WTC11 (cell line): ENCODE measurements at regions not wholly inside any gene's neighbourhood (a gene's known extent, or its start where the extent isn't known, plus 50 kb on each side); places are given as distances from the start of the nearest gene placed in this dataset.

Experiments used
- ATAC-seq: fragments of 200-7000 bp; cut with Tn5 transposase; 2 replicates; pipeline ENCODE4 v1.10.0; 2021; ENCODE audit warnings: mild to moderate bottlenecking, moderate library complexity
- CTCF ChIA-PET: fragments of 300-600 bp; sonication (Branson Sonifier 250); formaldehyde crosslinking; loops from one replicate; lab custom pipeline; 2021; ENCODE audit warnings: antibody characterized with exemption; lab: Charles Lee
- POLR2A ChIA-PET: fragments of 350-600 bp; sonication (Branson Sonifier 250); formaldehyde crosslinking; loops from one replicate; lab custom pipeline; 2021; ENCODE audit warnings: antibody characterized with exemption; lab: Charles Lee
- DNase-seq: peaks from one replicate; pipeline ENCODE4 v3.0.0; 2021; ENCODE audit warnings: low spot score
- H3K27ac Mint-ChIP-seq: 2 replicates; pipeline ENCODE4 v1.8.0; 2021; ENCODE audit warnings: mixed read lengths
- H3K27me3 Mint-ChIP-seq: 2 replicates; pipeline ENCODE4 v1.8.0; 2021; ENCODE audit warnings: low read depth, mild to moderate bottlenecking, moderate library complexity, mixed read lengths
- H3K36me3 Mint-ChIP-seq: 2 replicates; pipeline ENCODE4 v1.8.0; 2021; ENCODE audit warnings: mixed read lengths
- H3K4me1 Mint-ChIP-seq: 2 replicates; pipeline ENCODE4 v1.8.0; 2022; ENCODE audit warnings: mixed read lengths
- H3K4me3 Mint-ChIP-seq: 2 replicates; pipeline ENCODE4 v1.8.0; 2021; ENCODE audit warnings: mild to moderate bottlenecking, moderate library complexity, mixed read lengths
- H3K9me3 Mint-ChIP-seq: 2 replicates; pipeline ENCODE4 v1.8.0; 2021; ENCODE audit warnings: mixed read lengths
- ATF2 ChIP-seq: sonication (generic); formaldehyde crosslinking; IDR thresholded peaks from 2 replicates; pipeline ENCODE4 v1.8.1; 2022; ENCODE audit warnings: low read depth, missing genetic modification reagents, borderline replicate concordance
- ATF3 ChIP-seq: sonication (generic); formaldehyde crosslinking; conservative IDR thresholded peaks from 2 replicates; pipeline ENCODE4 v1.8.1; 2022; ENCODE audit warnings: mild to moderate bottlenecking, missing genetic modification reagents
- ATF6 ChIP-seq: sonication (generic); formaldehyde crosslinking; IDR thresholded peaks from 2 replicates; pipeline ENCODE4 v1.8.1; 2023; ENCODE audit warnings: mild to moderate bottlenecking, missing genetic modification reagents
- CTCF ChIP-seq: fragments of 200-600 bp; IDR thresholded peaks from 2 replicates; pipeline ENCODE4 v1.8.0; 2022; ENCODE audit warnings: antibody characterized with exemption
- E2F4 ChIP-seq: sonication (generic); formaldehyde crosslinking; IDR thresholded peaks from 2 replicates; pipeline ENCODE4 v1.8.1; 2022; ENCODE audit warnings: low read depth, mild to moderate bottlenecking, moderate library complexity, missing genetic modification reagents, borderline replicate concordance
- ESRRA ChIP-seq: sonication (generic); formaldehyde crosslinking; IDR thresholded peaks from 2 replicates; pipeline ENCODE4 v1.8.1; 2022; ENCODE audit warnings: mild to moderate bottlenecking, missing genetic modification reagents, borderline replicate concordance
- GRHL2 ChIP-seq: fragments of 250-450 bp; sonication (Bioruptor Pico); IDR thresholded peaks from 2 replicates; pipeline ENCODE4 v1.8.0; 2022; ENCODE audit warnings: mild to moderate bottlenecking, moderate library complexity; ENCODE audit not compliant: insufficient replicate concordance, severe bottlenecking
- GTF2I ChIP-seq: fragments of 250-450 bp; sonication (Bioruptor Pico); conservative IDR thresholded peaks from 2 replicates; pipeline ENCODE4 v1.4.0; 2021; ENCODE audit warnings: mild to moderate bottlenecking
- HMGA2 ChIP-seq: fragments of 250-450 bp; sonication (Bioruptor Pico); IDR thresholded peaks from 2 replicates; pipeline ENCODE4 v1.4.0; 2021; ENCODE audit warnings: mild to moderate bottlenecking, moderate library complexity
- NR1H2 ChIP-seq: sonication (generic); formaldehyde crosslinking; IDR thresholded peaks from 2 replicates; pipeline ENCODE4 v1.9.0; 2021; ENCODE audit warnings: mild to moderate bottlenecking, moderate library complexity, missing genetic modification reagents
- PRDM15 ChIP-seq: sonication (generic); formaldehyde crosslinking; IDR thresholded peaks from 2 replicates; pipeline ENCODE4 v1.8.0; 2022; ENCODE audit warnings: missing genetic modification reagents
- SP1 ChIP-seq: sonication (generic); formaldehyde crosslinking; conservative IDR thresholded peaks from 2 replicates; pipeline ENCODE4 v1.8.1; 2022; ENCODE audit warnings: missing genetic modification reagents
- TEAD1 ChIP-seq: sonication (generic); formaldehyde crosslinking; IDR thresholded peaks from 2 replicates; pipeline ENCODE4 v1.8.0; 2022; ENCODE audit warnings: mild to moderate bottlenecking, missing genetic modification reagents
- TEAD4 ChIP-seq: sonication (generic); formaldehyde crosslinking; IDR thresholded peaks from 2 replicates; pipeline ENCODE4 v1.8.0; 2022; ENCODE audit warnings: mild to moderate bottlenecking, missing genetic modification reagents
- TP53 ChIP-seq: sonication (generic); formaldehyde crosslinking; IDR thresholded peaks from 2 replicates; pipeline ENCODE4 v1.8.1; 2023; ENCODE audit warnings: mild to moderate bottlenecking, missing genetic modification reagents
- ZNF317 ChIP-seq: sonication (generic); formaldehyde crosslinking; IDR thresholded peaks from 2 replicates; pipeline ENCODE4 v1.8.1; 2023; ENCODE audit warnings: low read depth, mild to moderate bottlenecking, moderate library complexity, missing genetic modification reagents, borderline replicate concordance
- ZNF396 ChIP-seq: fragments of 250-450 bp; sonication (Bioruptor Pico); IDR thresholded peaks from 2 replicates; pipeline ENCODE4 v1.8.0; 2021; ENCODE audit warnings: mild to moderate bottlenecking, moderate library complexity, borderline replicate concordance
- ZNF671 ChIP-seq: fragments of 250-450 bp; sonication (Bioruptor Pico); IDR thresholded peaks from 2 replicates; pipeline ENCODE4 v1.8.0; 2021; ENCODE audit warnings: mild to moderate bottlenecking

GRCh38 chr4:28362169-28362568, 1501.5 kb downstream of the STIM2 start (continued):
- TF ChIP-seq E2F4 (CRISPR knock-in tag) (no peak), ZNF396 (no peak), GRHL2 (CRISPR knock-in tag) (no peak), ATF2 (CRISPR knock-in tag) (no peak), PRDM15 (CRISPR knock-in tag) (no peak), CTCF (no peak), ZNF317 (CRISPR knock-in tag) (no peak)

GRCh38 chr4:28369499-28369898, 1508.9 kb downstream of the STIM2 start:
- peaks cover 7% of the 10 kb centered on the region for H3K4me1 Mint-ChIP-seq
- no peak overlapping the region for H3K4me3 Mint-ChIP-seq
- H3K9me3 Mint-ChIP-seq: peaks cover 4% of the 10 kb centered on the region; the same call in 1 of the 2 replicates
- ChIA-PET POLR2A (no interaction called here), CTCF (no interaction called here)
- H3K27ac Mint-ChIP-seq: no peak overlapping the region
- H3K27me3 Mint-ChIP-seq: no peaks in the 10 kb centered on the region
- no peak for ATAC-seq
- no peak for DNase-seq
- no peaks in the 10 kb centered on the region for H3K36me3 Mint-ChIP-seq
- TF ChIP-seq SP1 (CRISPR knock-in tag) (no peak), ATF6 (CRISPR knock-in tag) (no peak)

- CTCF ChIA-PET: no interaction called here
These were observed 1512.5 kb downstream of the STIM2 start for GRCh38 chr4:28373191-28373590.

GRCh38 chr4:28373601-28374000, 1513.0 kb downstream of the STIM2 start:
- CTCF ChIA-PET: no interaction called here
- ATAC-seq (no peak), DNase-seq (no peak)
- Mint-ChIP-seq H3K27me3 (no peaks in the 10 kb centered on the region), H3K36me3 (no peaks in the 10 kb centered on the region), H3K4me1 (no peaks in the 10 kb centered on the region), H3K27ac (no peak overlapping the region), H3K9me3 (peaks cover 8% of the 10 kb centered on the region), H3K4me3 (no peak overlapping the region)
- POLR2A ChIA-PET: no interaction called here
- no peak for TF ChIP-seq ATF3 (CRISPR knock-in tag)
- TF ChIP-seq PRDM15 (CRISPR knock-in tag): no peak
- TF ChIP-seq HMGA2 (CRISPR knock-in tag): no peak
- TF ChIP-seq NR1H2 (CRISPR knock-in tag): no peak
- no peak for TF ChIP-seq TP53
- TF ChIP-seq ESRRA (CRISPR knock-in tag): no peak
- TF ChIP-seq GTF2I (CRISPR knock-in tag): no peak
- TF ChIP-seq ZNF671 (CRISPR knock-in tag): no peak

More at GRCh38 chr4:28373191-28373590, 1512.5 kb downstream of the STIM2 start:
- Mint-ChIP-seq H3K4me1 (no peaks in the 10 kb centered on the region), H3K27me3 (no peaks in the 10 kb centered on the region), H3K4me3 (no peak overlapping the region), H3K27ac (no peak overlapping the region), H3K36me3 (no peaks in the 10 kb centered on the region), H3K9me3 (peaks cover 8% of the 10 kb centered on the region)
- ATAC-seq: no peak
- POLR2A ChIA-PET: no interaction called here
- TF ChIP-seq TEAD4 (no peak), TEAD1 (CRISPR knock-in tag) (no peak)
- DNase-seq: no peak
